ENCODE measurements at regions not wholly inside any gene's neighbourhood (a gene's known extent, or its start where the extent isn't known, plus 50 kb on each side); places are given as distances from the start of the nearest gene placed in this dataset.

DNA sequence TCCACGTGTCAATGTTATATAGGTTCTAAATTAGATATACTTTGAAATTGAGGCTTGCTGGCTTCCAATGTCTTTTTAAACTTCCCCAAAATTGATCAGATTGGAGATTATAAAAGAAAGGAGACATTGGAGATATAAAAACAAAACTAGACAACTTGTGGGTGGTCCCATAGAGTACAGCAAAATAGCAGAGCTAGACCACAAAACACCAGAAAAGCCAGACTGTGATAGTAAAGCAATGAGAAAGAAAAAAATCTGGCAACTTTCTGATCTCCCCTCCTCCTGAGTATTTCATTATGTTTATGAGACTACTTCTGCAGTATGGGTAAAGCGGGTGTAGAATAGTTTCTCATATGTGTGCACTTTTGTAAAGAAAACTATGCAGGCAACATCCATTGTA is 713.8 kb upstream of the MEF2C start:
- TF ChIP-seq, protein P1, sequence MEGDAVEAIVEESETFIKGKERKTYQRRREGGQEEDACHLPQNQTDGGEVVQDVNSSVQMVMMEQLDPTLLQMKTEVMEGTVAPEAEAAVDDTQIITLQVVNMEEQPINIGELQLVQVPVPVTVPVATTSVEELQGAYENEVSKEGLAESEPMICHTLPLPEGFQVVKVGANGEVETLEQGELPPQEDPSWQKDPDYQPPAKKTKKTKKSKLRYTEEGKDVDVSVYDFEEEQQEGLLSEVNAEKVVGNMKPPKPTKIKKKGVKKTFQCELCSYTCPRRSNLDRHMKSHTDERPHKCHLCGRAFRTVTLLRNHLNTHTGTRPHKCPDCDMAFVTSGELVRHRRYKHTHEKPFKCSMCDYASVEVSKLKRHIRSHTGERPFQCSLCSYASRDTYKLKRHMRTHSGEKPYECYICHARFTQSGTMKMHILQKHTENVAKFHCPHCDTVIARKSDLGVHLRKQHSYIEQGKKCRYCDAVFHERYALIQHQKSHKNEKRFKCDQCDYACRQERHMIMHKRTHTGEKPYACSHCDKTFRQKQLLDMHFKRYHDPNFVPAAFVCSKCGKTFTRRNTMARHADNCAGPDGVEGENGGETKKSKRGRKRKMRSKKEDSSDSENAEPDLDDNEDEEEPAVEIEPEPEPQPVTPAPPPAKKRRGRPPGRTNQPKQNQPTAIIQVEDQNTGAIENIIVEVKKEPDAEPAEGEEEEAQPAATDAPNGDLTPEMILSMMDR (IDR thresholded peaks at IDR 0.05; ENCODE audit: insufficient read depth, low read length), result no peak
- TF ChIP-seq POLR2AphosphoS5 (IDR thresholded peaks at IDR 0.05; ENCODE audit: low read depth) (no peak), GABPA (IDR thresholded peaks at IDR 0.05; ENCODE audit: low read depth) (no peak)
- TF ChIP-seq, protein P2, sequence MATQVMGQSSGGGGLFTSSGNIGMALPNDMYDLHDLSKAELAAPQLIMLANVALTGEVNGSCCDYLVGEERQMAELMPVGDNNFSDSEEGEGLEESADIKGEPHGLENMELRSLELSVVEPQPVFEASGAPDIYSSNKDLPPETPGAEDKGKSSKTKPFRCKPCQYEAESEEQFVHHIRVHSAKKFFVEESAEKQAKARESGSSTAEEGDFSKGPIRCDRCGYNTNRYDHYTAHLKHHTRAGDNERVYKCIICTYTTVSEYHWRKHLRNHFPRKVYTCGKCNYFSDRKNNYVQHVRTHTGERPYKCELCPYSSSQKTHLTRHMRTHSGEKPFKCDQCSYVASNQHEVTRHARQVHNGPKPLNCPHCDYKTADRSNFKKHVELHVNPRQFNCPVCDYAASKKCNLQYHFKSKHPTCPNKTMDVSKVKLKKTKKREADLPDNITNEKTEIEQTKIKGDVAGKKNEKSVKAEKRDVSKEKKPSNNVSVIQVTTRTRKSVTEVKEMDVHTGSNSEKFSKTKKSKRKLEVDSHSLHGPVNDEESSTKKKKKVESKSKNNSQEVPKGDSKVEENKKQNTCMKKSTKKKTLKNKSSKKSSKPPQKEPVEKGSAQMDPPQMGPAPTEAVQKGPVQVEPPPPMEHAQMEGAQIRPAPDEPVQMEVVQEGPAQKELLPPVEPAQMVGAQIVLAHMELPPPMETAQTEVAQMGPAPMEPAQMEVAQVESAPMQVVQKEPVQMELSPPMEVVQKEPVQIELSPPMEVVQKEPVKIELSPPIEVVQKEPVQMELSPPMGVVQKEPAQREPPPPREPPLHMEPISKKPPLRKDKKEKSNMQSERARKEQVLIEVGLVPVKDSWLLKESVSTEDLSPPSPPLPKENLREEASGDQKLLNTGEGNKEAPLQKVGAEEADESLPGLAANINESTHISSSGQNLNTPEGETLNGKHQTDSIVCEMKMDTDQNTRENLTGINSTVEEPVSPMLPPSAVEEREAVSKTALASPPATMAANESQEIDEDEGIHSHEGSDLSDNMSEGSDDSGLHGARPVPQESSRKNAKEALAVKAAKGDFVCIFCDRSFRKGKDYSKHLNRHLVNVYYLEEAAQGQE (IDR thresholded peaks at IDR 0.05; ENCODE audit: insufficient replicate concordance, low read depth), result no peak
